ENCODE measurements at regions not wholly inside any gene's neighbourhood (a gene's known extent, or its start where the extent isn't known, plus 50 kb on each side); places are given as distances from the start of the nearest gene placed in this dataset.

DNA sequence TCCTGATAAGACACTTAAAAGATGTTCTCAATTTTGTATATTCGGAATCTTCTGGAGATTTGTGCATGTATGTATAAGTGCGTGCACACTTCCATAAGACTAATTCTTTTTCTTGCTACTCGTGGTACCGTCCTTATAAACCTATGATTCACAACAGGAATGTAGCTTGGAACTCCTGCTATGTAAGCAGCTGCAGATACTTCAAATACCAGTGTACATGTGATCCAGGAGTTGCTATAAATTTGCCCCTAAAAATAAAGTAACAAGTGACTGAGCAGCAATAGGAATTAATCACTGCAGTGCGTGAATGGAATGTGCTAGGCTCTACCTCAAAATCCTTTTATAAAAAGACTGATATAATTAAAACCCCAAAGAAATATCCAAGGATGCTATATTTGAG is 214.9 kb downstream of the KLF5 start:
- Mint-ChIP-seq H3K4me1 (ENCODE audit: low read depth) (peaks cover 37% of the 10 kb centered on the region), H3K36me3 (ENCODE audit: low read depth) (peaks cover 3% of the 10 kb centered on the region), H3K9me3 (ENCODE audit: low read depth) (peaks cover 15% of the 10 kb centered on the region), H3K27me3 (ENCODE audit: low read depth) (no peaks in the 10 kb centered on the region), H3K4me3 (ENCODE audit: unreplicated experiment) (no peak overlapping the region), H3K27ac (ENCODE audit: unreplicated experiment) (peak overlapping the region; percentile 89)
- DNase-seq (ENCODE audit: low spot score) = no peak
- TF ChIP-seq, protein P1, sequence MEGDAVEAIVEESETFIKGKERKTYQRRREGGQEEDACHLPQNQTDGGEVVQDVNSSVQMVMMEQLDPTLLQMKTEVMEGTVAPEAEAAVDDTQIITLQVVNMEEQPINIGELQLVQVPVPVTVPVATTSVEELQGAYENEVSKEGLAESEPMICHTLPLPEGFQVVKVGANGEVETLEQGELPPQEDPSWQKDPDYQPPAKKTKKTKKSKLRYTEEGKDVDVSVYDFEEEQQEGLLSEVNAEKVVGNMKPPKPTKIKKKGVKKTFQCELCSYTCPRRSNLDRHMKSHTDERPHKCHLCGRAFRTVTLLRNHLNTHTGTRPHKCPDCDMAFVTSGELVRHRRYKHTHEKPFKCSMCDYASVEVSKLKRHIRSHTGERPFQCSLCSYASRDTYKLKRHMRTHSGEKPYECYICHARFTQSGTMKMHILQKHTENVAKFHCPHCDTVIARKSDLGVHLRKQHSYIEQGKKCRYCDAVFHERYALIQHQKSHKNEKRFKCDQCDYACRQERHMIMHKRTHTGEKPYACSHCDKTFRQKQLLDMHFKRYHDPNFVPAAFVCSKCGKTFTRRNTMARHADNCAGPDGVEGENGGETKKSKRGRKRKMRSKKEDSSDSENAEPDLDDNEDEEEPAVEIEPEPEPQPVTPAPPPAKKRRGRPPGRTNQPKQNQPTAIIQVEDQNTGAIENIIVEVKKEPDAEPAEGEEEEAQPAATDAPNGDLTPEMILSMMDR (IDR thresholded peaks at IDR 0.05) = no peak

- Mint-ChIP-seq H3K4me3 (ENCODE audit: unreplicated experiment) (no peak overlapping the region), H3K27me3 (ENCODE audit: low read depth) (no peaks in the 10 kb centered on the region), H3K9me3 (ENCODE audit: low read depth) (peaks cover 15% of the 10 kb centered on the region), H3K27ac (ENCODE audit: unreplicated experiment) (peak overlapping the region; percentile 74), H3K4me1 (ENCODE audit: low read depth) (peaks cover 41% of the 10 kb centered on the region), H3K36me3 (ENCODE audit: low read depth) (peaks cover 3% of the 10 kb centered on the region)
- DNase-seq (ENCODE audit: low spot score) = no peak
- TF ChIP-seq, protein P1 (IDR thresholded peaks at IDR 0.05) = no peak
Measured at GRCh38 chr13:73273276-73273675, 214.5 kb downstream of the KLF5 start.

DNA sequence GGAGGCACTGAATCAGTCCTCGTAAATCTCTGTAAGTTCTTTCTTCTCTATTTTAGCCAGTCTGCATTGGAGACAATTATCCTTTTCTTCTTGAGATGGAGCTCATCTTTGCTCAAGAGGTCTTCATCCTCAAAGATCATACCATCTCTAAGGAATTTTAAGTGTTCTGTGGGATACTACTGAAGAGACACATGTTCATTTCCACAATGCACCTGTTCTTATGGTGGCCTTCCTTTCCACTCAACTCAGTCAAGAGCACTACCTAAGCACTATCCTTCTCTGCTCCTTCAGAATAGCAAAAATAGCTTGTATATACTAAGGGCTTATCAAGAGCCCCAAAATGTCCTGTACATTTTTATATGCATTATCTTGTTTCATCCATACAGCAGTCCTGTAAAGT is 214.0 kb downstream of the KLF5 start:
- Mint-ChIP-seq H3K36me3 (ENCODE audit: low read depth) (peaks cover 3% of the 10 kb centered on the region), H3K4me1 (ENCODE audit: low read depth) (peaks cover 42% of the 10 kb centered on the region), H3K4me3 (ENCODE audit: unreplicated experiment) (no peak overlapping the region), H3K9me3 (ENCODE audit: low read depth) (peaks cover 13% of the 10 kb centered on the region), H3K27me3 (ENCODE audit: low read depth) (no peaks in the 10 kb centered on the region), H3K27ac (ENCODE audit: unreplicated experiment) (peak overlapping the region; percentile 74)
- TF ChIP-seq, protein P1 (IDR thresholded peaks at IDR 0.05) = no peak
- no peak for DNase-seq (ENCODE audit: low spot score)

DNA sequence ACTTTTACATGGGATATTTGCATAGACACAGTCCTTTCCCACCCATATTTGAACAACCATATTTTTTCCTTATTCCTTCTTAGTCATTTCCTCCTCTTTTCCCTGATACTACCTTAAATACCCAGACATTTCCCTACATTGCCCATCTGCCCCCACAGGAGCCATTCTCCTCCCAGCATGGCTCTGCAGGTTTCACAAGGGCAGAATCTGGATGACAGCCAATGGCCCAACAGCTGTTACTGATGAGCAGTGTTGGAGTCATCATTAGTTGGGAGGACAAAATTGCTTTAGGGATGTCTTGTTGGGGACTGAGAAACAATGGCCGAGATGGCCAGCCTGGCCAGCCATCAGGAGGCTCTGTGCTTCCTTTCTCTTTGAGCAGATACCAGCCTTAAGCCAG is 209.5 kb downstream of the KLF5 start:
- TF ChIP-seq, protein P1 (IDR thresholded peaks at IDR 0.05) = no peak
- Mint-ChIP-seq H3K4me3 (ENCODE audit: unreplicated experiment) (no peak overlapping the region), H3K9me3 (ENCODE audit: low read depth) (peaks cover 5% of the 10 kb centered on the region), H3K36me3 (ENCODE audit: low read depth) (no peaks in the 10 kb centered on the region), H3K4me1 (ENCODE audit: low read depth) (peaks cover 19% of the 10 kb centered on the region), H3K27me3 (ENCODE audit: low read depth) (no peaks in the 10 kb centered on the region), H3K27ac (ENCODE audit: unreplicated experiment) (no peak overlapping the region)
- DNase-seq (ENCODE audit: low spot score) = no peak

DNA sequence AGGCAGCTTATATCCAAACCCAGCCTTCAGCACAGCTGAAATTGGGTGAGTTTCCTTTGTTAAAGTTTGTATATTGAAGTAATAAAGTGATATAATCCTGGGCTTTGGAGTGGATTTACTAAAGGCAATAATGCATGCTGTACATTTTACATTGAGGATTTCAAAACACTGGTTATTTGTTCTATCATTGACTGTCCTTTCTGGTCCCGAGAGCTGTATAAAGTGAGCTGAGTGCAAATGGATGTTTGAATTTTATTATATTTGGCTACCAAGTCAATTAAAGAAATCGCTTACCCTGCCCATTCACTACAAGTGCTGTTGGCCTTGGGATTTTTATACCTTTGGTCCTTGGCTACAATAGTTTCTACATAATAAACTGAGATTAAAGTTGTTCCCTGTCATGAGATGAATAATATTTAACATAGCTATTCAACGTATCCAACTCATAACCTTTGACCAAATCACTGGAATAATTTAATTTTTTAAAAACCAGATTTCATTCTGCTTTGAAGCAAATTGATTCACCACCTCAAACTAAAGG is 207.9 kb downstream of the KLF5 start:
- no peaks in the 10 kb centered on the region for H3K36me3 Mint-ChIP-seq (ENCODE audit: low read depth)
- DNase-seq (ENCODE audit: low spot score) = no peak
- peaks cover 5% of the 10 kb centered on the region for H3K9me3 Mint-ChIP-seq (ENCODE audit: low read depth)
- H3K4me3 Mint-ChIP-seq (ENCODE audit: unreplicated experiment) = no peak overlapping the region
- no peaks in the 10 kb centered on the region for H3K27me3 Mint-ChIP-seq (ENCODE audit: low read depth)
- no peak overlapping the region for H3K27ac Mint-ChIP-seq (ENCODE audit: unreplicated experiment)
- TF ChIP-seq, protein P1 (IDR thresholded peaks at IDR 0.05) = no peak
- peaks cover 5% of the 10 kb centered on the region for H3K4me1 Mint-ChIP-seq (ENCODE audit: low read depth)

Data from chondrocyte (in vitro differentiated cells).